Activated CD8-positive, alpha-beta memory T cell treated with anti-CD3 and anti-CD28 coated beads, Interleukin-2, amount 50 U/mL, for 1 hour (primary cell): ENCODE measurements at regions not wholly inside any gene's neighbourhood (a gene's known extent, or its start where the extent isn't known, plus 50 kb on each side); places are given as distances from the start of the nearest gene placed in this dataset.

Source experiments
- DNase-seq: peaks from one replicate; pipeline ENCODE4 v3.0.0-alpha.2; 2020; ENCODE audit errors: extremely low read depth

DNA sequence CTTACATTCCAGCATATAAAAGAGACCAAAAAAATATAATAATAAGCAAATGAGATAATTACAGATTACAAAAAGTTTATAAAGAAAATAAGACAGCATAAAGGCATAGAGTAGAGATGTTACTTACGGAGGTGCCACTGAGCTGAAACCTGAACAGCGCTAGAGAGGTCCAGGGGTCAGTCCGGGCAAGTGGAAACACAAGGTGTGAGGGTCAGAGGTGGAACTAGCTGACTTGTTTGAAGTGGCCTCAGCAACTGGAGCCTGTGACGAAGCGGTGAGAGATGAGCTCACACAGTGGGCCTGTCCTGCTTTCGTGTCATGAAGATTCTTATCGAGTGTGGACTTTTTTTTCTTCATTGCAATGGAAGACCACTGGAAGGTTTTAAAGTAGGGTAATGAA is 288.3 kb upstream of the TANK start:
- DNase-seq: no peak

DNA sequence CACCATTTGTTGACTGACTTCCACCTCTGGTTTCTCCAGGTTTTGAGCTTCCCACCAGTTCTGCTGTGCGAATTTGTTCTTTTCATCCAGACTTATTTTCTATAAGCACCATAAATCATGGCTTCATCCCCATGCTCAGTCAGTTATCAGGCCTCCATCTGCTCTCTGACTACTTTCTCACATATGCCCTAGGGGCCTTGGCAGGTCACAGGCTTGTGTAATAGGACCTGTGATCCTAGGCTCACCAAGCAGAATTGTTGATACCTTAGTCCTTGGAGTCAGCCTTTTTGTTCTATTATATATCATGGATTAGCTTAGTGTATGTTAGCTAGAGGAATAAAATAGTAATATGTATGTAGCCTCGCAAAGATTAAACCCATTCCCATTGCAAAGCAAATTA is 284.2 kb upstream of the TANK start:
- DNase-seq: no peak

DNA sequence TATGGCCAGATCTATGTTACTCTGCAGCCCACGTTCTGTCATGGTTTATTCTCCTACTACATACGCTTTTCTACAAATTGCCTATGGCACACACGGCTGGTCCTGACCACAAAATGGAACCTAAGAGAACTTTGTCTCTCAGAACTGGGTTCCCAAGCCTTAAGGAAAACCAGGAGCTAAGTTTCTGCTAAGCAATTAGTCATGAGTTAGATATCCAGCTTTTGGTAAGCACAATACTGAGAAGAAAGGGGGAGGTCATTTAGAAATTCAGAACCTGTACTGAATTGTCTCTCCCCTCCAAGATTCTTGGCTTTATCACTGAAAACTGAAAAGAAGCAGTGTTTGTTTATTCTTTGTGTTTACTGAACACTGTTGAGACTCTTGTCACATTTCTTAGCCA is 283.5 kb upstream of the TANK start:
- no peak for DNase-seq

DNA sequence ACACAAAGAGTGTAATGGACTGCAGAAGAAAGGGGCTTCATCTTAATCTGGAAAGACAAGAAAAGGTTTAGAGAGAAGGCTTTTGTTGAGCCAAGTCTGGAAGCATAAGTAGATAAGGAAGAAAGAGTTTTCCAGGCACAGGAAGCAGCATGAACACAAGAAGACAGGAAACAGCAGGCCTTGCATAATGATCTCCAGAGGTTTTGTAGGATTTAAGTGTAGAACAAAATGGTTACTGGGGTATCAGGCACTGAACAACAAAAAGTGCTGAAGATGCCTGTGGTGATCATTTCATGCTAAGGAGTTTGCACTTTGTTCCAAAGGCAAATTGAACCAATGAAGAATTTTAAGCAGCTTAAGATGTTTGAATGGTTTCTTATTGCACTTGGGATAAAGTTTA is 281.6 kb upstream of the TANK start:
- no peak for DNase-seq

DNA sequence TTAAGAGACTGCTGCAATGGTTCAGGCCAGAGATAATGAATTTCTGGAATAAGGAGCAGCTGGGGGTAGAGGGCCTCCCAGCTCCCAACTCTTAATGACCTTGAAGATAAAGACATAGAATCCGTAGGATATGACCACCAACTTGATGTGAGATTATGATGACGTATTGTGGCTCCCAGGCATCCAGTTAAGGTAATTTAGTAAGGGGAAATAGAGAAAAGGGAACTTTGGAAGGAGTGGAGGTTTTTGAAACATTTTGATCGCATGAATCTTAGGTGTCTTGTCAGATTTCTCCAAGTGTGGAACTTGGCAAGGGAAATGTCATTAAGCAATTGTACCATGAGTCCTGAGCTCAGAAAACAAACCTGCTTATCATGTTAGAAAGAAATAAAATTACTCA is 277.3 kb upstream of the TANK start:
- no peak for DNase-seq

DNA sequence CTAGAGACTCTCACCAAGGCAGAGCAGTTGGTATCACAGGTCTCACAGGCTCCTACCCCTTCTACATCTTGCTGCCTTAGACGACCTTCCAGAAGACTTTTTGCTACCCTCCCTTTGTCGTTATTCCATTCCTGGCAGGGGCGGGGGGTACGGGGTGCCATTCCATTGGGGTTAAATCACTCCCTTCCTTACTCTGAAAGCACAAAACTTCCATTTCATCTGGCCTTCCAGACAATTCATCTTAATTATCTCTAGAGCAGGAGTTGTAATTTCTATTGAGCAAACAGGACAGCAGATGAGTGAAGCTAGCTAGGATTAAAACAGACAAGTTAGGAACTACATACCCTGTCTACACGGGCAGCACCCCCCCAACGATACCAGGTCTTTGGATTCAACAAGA is 276.2 kb upstream of the TANK start:
- no peak for DNase-seq

DNA sequence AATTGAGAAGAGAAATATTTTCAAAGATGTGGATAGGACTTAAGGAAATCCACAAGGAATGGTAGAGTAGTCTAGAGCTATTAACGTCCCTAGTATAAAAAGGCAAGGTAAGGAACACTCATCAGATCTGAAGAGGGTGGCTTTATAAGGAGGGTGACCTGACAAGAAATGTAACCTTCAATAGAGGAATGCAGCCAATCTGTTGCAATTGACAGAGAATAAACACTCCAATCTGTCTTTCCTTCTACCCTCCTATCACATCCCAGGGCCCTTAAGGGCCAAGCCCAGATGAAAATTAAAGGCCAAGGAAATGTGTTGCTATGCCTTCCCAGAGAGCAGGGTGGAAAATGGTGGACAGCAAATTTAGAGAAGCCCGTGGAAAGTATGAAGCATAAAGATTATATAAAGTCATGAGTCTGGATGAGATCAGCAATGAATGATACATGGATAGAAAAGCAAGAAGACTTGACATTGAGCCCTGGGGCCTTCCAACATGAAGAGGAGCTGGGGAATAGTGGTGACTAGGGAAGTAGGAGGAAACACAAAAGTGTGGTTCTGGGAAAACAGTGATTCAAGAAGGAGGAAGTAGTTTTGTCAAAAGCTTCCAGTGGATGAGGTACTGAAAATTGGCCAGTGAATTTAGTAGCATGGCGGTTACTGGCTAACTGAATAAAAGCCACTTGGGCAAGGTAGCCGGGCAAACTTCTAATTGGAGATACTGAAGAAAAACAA is 270.6 kb upstream of the TANK start:
- DNase-seq: no peak

DNA sequence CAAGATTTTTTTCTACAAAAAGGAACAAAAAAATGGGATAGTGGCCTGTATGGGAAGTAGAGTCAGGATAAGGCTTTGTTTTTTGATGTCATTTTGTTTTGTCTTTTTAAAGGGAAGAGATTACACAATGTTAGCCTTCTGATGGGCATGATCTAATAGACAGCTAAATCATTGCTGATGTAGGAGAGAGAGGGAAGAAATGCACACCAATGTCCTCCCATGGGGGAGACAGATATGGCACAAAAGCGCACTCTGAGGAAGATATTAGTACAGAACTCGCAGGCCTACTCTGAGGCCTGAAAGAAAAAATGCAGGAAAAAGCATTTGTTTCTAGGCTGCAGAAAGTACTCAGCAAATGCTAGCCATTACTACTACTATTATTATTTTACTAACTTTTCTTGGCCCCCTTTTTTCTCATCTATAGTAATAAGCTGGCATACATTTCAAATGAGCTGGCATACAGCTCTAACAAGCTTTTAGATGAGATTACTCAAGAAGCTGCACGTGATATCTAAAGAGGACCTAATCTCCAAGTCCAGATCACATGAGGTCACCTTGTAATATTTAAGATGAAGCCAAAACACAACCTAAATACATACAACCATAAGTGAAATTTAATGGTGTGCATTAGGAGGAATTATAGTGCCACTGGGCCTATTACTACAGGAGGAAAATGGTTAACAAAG is 269.4 kb upstream of the TANK start:
- no peak for DNase-seq

DNA sequence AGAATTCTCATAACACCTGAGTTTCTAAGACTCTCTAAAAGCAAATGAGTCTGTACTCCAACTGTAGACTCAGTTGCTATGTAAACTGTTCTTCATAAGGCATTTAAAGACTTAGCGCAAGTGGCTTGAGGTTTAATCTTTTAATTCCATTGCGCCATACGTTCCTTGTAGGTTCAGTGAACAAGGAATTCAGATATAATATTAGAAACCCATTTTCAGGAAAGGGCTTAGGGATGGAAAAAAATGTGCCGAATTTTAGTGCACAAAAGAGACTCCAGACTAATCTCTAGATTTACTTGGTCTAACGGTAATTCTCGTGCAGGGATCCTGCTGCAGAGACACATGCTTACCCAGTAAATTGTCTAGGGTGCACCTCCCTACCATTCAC is 268.9 kb upstream of the TANK start:
- no peak for DNase-seq

DNA sequence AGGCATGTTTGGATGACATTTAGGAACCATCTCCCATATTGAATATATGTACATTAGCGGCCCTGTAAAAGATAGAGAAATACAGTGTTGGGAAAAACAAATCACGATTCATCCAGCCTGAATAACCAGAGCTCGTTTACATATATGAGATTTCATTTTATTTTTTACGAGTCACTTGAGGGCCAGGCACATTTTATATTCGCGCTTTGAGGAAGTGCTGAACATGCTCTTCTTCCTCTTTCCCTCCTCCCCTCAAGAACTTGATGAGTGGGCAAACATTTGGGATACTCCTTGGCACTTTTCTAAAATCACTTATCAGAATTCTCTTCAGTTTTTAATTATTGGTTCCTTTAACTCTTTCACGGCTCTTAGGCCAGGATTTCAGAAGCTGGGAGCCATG is 268.0 kb upstream of the TANK start:
- no peak for DNase-seq

DNA sequence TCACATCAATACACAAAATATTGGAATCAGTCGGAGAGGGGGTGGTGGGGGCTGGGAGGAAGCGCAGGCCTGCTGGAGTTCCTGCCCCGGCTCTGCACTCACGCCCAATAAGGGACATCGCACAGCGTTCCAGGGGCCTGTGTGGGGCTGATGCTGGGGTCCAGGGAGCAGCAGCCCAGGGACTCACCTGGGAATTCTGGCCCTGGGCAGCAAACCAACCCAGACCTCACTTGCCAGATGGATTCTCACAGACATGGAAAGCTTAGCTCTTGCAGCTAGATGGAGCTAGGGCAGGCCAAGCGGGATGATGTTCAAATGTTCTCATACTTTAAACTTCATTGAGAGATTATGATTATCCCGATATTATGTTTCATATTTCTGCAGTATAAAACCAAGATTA is 266.6 kb upstream of the TANK start:
- DNase-seq: no peak

DNA sequence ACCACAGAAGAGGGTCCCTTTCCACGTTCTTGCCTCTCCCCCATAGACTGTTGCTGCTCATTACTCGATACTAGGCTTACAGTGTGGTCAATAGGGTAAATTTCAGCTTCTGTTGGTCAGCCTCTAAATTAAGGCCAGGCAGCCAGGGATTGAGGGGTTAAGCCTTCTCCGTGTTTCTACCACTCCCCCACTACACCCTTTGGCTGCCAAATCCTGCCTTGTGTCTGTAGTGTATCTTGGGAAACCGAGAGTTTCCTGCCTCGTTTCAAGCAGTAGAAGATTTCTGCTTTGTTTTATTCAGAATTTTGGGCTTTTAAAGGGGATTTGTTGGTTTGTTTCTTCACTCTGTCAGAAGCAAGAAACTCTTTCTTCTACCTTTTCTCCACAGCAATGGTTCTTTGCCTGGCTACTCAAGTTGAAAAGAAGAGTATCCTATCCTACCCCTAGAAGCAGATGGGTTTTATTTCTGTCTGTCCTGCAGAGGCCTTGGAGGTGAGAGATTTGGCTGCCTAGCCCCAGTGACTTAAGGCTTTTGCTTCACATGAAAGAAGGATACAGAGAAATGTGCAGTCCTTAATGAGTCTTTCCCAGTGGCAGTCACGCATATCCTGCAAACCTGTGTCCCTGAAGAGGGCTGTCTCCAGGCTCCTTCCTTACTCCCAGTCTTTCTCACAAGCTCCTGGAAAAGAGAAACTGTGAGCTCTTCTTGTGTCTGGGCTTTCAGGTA is 261.5 kb upstream of the TANK start:
- DNase-seq: no peak

DNA sequence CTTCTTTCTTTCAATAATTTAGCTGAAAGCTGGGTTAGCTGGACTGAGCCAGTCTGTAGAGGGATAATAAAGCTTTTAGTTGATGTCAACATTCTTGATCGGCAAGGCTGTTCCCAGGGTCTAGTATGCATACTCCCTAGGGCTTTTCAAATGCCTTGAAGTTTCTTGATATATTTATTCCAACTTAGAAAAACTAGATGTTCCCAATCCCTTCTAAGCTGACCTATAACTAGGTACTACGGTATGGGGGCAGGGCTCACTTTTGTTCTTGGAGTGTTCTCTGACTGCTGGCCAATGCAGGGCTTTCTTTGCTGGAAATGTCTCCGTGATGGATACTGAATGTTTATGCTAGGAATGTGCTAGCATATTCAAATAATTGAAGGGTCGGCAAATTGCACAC is 258.6 kb upstream of the TANK start:
- no peak for DNase-seq

DNA sequence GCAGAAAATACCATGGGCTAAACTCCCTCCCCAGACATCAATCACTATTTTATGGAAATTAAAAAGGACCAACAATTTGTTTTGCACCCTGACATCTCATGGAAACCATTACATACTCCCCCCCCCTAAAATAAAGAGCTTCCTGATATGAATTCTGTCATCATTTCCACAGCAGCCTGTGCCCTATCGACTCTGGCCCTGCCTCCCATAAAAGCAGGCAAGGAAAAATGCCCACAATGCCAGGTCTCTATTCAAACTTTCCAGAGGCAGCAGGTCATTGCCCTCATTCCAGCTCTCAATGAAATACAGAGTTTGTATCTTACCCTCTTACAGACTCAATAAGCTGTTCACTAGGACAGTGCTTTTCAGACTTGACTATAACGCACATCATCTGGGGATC is 254.4 kb upstream of the TANK start:
- no peak for DNase-seq

DNA sequence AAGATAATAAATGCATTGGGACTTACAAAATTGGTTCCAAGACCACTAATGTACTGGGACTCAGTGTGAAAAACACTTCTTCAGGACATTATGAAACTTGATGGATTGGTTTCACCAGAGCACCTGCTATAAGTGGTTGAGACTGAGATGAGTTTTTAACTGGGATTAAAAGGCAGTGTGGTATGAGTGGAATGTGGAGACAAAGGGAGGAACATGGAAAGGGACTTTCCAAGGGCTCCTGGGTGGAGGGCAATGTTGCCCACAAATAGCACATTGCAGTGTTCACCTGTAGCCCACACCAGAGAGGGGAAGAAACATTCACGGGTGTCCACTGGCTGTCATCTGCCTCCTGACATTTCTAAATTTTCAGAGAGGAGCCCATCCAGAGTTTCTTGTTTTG is 253.3 kb upstream of the TANK start:
- DNase-seq: no peak

DNA sequence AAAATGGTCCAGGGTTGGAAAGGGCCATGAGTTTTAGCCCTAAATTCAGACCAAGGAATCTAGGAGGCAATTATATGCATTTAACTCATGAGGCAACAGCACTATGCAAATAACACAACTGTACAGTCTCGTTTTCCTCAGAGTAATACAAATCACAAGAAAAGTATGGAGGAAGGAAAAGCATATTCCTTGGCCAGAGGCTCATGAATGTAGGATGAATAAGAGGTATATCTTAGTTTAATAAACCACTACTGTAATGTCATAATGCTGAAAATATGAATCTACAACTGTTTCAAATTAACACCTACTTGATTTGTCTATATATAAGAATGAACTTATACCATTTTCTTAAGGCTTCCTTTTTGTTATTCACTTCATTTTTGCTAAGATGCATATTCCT is 252.5 kb upstream of the TANK start:
- no peak for DNase-seq

DNA sequence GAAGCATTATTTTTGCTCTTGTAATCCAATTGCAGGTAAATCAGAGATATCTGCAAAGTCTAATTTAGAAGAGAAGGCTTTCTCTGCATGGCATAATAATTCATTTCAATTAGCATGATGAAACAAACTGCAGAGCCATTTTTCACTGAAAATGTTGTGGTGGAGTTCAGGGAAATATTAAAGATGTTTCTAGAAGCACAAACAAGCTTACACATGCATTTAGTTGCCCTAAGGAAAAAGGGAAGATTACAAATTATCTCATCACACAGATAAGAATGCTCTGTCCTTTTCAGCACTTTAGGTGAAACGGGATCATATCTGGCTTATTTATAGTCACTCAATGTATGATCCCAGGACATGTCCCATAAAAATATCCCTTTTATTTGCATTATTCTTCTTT is 252.1 kb upstream of the TANK start:
- DNase-seq: no peak

DNA sequence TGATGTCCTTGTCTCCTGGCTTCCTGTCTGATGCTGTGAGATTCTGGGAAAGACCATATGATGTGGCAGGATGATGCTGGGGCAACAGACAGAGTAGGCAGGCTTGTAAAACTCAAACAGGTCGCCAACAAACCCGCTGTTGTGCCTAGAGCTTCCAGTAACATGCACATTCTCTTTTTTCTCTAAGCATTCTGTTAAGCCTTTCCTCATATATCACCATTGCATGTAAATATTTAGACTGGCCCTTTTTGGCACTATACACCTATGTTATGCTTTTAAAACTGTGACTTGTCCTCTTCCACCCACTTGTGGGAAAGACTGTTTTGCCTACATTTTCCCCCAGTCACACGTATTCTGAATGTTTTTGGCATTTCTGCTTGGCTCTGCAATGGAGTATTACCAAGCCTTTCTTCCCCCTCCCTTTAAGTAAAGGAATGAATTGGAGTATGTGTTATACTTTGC is 250.4 kb upstream of the TANK start:
- DNase-seq: no peak

DNA sequence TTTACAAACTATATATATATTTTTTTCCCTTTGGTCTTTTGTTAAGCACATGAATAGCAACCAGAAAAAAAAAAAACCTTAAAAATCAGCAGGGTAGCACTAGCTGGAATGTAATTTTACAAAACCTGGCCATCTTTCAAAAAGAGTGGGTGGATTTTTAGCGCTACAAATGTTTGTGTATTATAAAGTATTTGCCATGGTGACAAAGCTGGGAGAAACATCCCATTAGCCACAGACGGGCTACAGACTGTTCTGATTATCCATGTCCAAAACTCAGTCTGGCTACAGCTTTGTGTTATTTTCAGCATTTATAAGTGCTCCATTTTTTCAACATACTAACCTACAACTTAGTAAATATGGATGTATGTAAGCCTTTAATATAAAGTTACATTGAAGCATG is 249.5 kb upstream of the TANK start:
- no peak for DNase-seq

DNA sequence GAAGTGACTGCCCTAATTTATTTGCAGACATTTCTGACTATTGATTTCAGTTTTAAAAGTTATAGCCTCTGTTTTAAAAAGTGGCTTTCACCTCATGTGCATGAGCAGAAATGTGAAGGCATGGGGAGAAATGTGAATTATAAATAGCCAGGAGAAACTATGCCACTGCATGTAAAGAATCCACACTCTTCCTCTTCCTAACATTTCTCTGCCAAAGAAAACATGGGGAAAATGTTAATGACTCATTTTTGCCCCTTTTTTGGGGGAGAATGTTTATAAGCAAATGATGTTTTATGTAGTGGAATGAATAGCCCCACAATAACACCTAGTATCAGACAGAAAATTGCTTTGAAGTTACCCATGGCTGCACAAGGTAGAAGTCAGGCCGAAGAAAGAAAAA is 249.0 kb upstream of the TANK start:
- DNase-seq: no peak

DNA sequence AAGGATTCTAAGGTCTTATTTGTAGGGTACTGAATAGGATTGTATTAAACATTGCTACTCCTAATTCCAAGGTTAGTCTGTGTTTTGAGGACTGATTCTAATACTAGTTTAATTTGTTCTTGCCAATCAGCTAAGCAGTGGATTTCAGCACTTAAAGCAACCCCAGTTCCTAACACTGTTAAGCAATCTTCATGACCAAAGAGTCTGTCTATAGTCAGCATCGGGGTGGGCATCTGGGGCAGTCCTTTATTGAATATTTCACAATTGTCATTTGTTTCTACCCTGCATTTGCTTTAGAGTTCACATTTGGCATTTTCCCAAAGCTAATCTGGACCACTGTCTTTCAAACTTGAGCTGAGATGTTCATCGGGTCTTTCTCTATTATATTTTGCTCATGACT is 248.0 kb upstream of the TANK start:
- no peak for DNase-seq

DNA sequence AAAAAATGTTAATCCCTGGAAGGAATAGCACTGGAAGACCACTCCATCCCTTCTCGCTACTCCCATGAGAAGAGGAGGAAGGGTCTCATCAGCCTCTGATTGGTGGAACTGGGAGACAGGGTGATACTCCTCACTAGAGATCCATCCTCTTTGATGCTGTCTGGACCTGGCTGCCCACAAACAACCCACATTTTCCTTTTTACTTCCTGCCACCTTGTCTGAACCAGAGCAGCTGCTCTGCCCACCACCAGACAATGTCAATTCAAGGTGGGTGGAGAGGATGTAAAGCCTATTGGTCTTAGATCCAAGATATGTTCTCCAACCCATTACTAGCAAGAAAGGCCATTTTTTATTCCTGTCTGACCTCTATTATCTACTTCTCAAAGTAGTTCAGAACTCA is 246.9 kb upstream of the TANK start:
- DNase-seq: no peak

DNA sequence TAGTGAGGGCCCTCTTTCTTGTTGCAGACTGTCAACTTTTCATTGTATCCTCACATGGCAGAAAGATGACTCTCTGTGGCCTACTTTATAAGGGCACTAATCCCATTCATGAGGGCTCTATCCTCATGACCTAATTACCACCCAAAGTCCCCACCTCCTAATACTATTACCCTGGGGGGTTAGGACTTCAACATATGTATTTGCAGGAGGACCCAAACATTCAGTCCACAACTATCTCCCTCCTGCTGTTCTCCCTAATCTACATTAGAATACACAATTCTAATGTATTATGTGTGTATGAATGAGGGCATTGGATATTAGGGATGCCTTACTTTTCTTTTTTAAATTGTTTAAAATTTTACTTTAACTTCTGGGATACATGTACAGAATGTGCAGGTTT is 246.0 kb upstream of the TANK start:
- DNase-seq: no peak
